H9 (cell line): ENCODE measurements at regions not wholly inside any gene's neighbourhood (a gene's known extent, or its start where the extent isn't known, plus 50 kb on each side); places are given as distances from the start of the nearest gene placed in this dataset.

Experiments used
- DNase-seq: peaks from one replicate; pipeline ENCODE4 v3.0.0-alpha.2; 2017
- H2AFZ ChIP-seq: one replicate; pipeline ENCODE4 v1.6.1; 2013; ENCODE audit warnings: mild to moderate bottlenecking, low read length, control low read depth, moderate library complexity
- H2AK5ac ChIP-seq: 2 replicates; pipeline ENCODE4 v1.6.1; 2013; ENCODE audit warnings: low read length, control low read depth, mixed read lengths; ENCODE audit not compliant: insufficient read length
- H2BK120ac ChIP-seq: one replicate; pipeline ENCODE4 v1.6.1; 2013; ENCODE audit warnings: low read depth, mild to moderate bottlenecking, low read length, control low read depth, inconsistent platforms; ENCODE audit not compliant: poor library complexity, severe bottlenecking
- H2BK12ac ChIP-seq: 2 replicates; pipeline ENCODE4 v1.6.1; 2013; ENCODE audit warnings: low read length, control low read depth, mixed read lengths, low read depth; ENCODE audit not compliant: insufficient read length
- H2BK15ac ChIP-seq: 2 replicates; pipeline ENCODE4 v1.6.1; 2013; ENCODE audit warnings: low read depth, low read length, control low read depth
- H2BK20ac ChIP-seq: one replicate; pipeline ENCODE4 v1.6.1; 2013; ENCODE audit warnings: low read depth, mild to moderate bottlenecking, low read length, control low read depth, inconsistent platforms; ENCODE audit not compliant: poor library complexity, severe bottlenecking
- H2BK5ac ChIP-seq: 2 replicates; pipeline ENCODE4 v1.6.1; 2013; ENCODE audit warnings: low read length, control low read depth, mixed read lengths; ENCODE audit not compliant: insufficient read length
- H3K14ac ChIP-seq: 2 replicates; pipeline ENCODE4 v1.6.1; 2013; ENCODE audit warnings: low read length, control low read depth; ENCODE audit not compliant: insufficient read depth
- H3K18ac ChIP-seq: 2 replicates; pipeline ENCODE4 v1.6.1; 2013; ENCODE audit warnings: low read depth, mild to moderate bottlenecking, mixed read lengths, low read length, control low read depth; ENCODE audit not compliant: insufficient read length
- H3K23ac ChIP-seq: 2 replicates; pipeline ENCODE4 v1.6.1; 2013; ENCODE audit warnings: low read length, control low read depth, mixed read lengths, low read depth; ENCODE audit not compliant: insufficient read length
- H3K23me2 ChIP-seq: 2 replicates; pipeline ENCODE4 v1.6.1; 2013; ENCODE audit warnings: low read depth, mild to moderate bottlenecking, mixed read lengths, low read length, control low read depth; ENCODE audit not compliant: insufficient read length, poor library complexity, severe bottlenecking
- H3K27ac ChIP-seq: 2 replicates; pipeline ENCODE4 v1.5.1; 2013; ENCODE audit warnings: low read length, control low read depth, mixed read lengths, low read depth; ENCODE audit not compliant: insufficient read length
- H3K27me3 ChIP-seq: 2 replicates; pipeline ENCODE4 v1.6.1; 2013; ENCODE audit warnings: low read length, control low read depth, inconsistent platforms; ENCODE audit not compliant: insufficient read depth
- H3K4ac ChIP-seq: 2 replicates; pipeline ENCODE4 v1.6.1; 2013; ENCODE audit warnings: low read depth, mild to moderate bottlenecking, control low read depth, inconsistent platforms, low read length, moderate library complexity
- H3K4me1 ChIP-seq: 2 replicates; pipeline ENCODE4 v1.6.1; 2013; ENCODE audit warnings: low read length, control low read depth, inconsistent platforms; ENCODE audit not compliant: insufficient read depth
- H3K4me2 ChIP-seq: 2 replicates; pipeline ENCODE4 v1.6.1; 2013; ENCODE audit warnings: low read length, control low read depth, mixed read lengths; ENCODE audit not compliant: insufficient read length, insufficient read depth
- H3K56ac ChIP-seq: 2 replicates; pipeline ENCODE4 v1.6.1; 2013; ENCODE audit warnings: low read depth, mild to moderate bottlenecking, mixed read lengths, low read length, control low read depth; ENCODE audit not compliant: insufficient read length
- H3K79me1 ChIP-seq: 2 replicates; pipeline ENCODE4 v1.6.1; 2013; ENCODE audit warnings: low read depth, mild to moderate bottlenecking, moderate library complexity, low read length, control low read depth, inconsistent platforms; ENCODE audit not compliant: insufficient read depth, poor library complexity, severe bottlenecking
- H3K79me2 ChIP-seq: 2 replicates; pipeline ENCODE4 v1.6.1; 2013; ENCODE audit warnings: low read length, control low read depth, inconsistent platforms; ENCODE audit not compliant: insufficient read depth
- H3K9ac ChIP-seq: 2 replicates; pipeline ENCODE4 v1.6.1; 2013; ENCODE audit warnings: low read length, control low read depth, mixed read lengths; ENCODE audit not compliant: insufficient read length; ENCODE audit errors: extremely low read depth
- H3K9me3 ChIP-seq: one replicate; pipeline ENCODE4 v1.6.1; 2013; ENCODE audit warnings: low read depth, low read length, inconsistent platforms; ENCODE audit not compliant: control insufficient read depth
- H3T11ph ChIP-seq: one replicate; pipeline ENCODE4 v1.6.1; 2013; ENCODE audit warnings: mild to moderate bottlenecking, low read length, control low read depth, inconsistent platforms
- H4K20me1 ChIP-seq: one replicate; pipeline ENCODE4 v1.6.1; 2013; ENCODE audit not compliant: control insufficient read depth, insufficient read length, insufficient read depth
- H4K5ac ChIP-seq: 2 replicates; pipeline ENCODE4 v1.6.1; 2013; ENCODE audit warnings: low read depth, mild to moderate bottlenecking, mixed read lengths, low read length, control low read depth; ENCODE audit not compliant: insufficient read length
- H4K8ac ChIP-seq: replicated peaks from 2 replicates; pipeline ENCODE4 v1.6.1; 2013; ENCODE audit warnings: low read length, control low read depth, mixed read lengths, low read depth; ENCODE audit not compliant: insufficient read length
- H4K91ac ChIP-seq: 2 replicates; pipeline ENCODE4 v1.6.1; 2013; ENCODE audit warnings: low read depth, mild to moderate bottlenecking, moderate library complexity, mixed read lengths, low read length, control low read depth; ENCODE audit not compliant: insufficient read length
- H3K27ac Mint-ChIP-seq, 3 experiments: 2 replicates in 2 of 3; 3 replicates in 1 of 3; pipeline ENCODE4 v1.8.0; 2020 to 2021; ENCODE audit warnings: mixed read lengths in 3 of 3, mild to moderate bottlenecking in 1 of 3, moderate library complexity in 1 of 3
- H3K27me3 Mint-ChIP-seq: 2 replicates; pipeline ENCODE4 v1.8.0; 2021; ENCODE audit warnings: low read depth, mild to moderate bottlenecking, moderate library complexity, mixed read lengths
- H3K36me3 Mint-ChIP-seq, 3 experiments: 2 replicates in 2 of 3; 3 replicates in 1 of 3; pipeline ENCODE4 v1.8.0; 2020 to 2021; ENCODE audit warnings: low read depth in 3 of 3, mixed read lengths in 3 of 3; ENCODE audit not compliant: insufficient read depth in 1 of 3
- H3K4me1 Mint-ChIP-seq, 2 experiments: 2 replicates each; pipeline ENCODE4 v1.8.0; 2020; ENCODE audit warnings: mixed read lengths in 2 of 2
- H3K4me3 Mint-ChIP-seq, 2 experiments: 2 replicates in 1 of 2; 3 replicates in 1 of 2; pipeline ENCODE4 v1.8.0; 2020 to 2021; ENCODE audit warnings: mild to moderate bottlenecking in 2 of 2, mixed read lengths in 2 of 2, moderate library complexity in 1 of 2
- H3K9me3 Mint-ChIP-seq, 2 experiments: 2 replicates in 1 of 2; 3 replicates in 1 of 2; pipeline ENCODE4 v1.8.0; 2020; ENCODE audit warnings: mild to moderate bottlenecking in 2 of 2, mixed read lengths in 2 of 2, moderate library complexity in 1 of 2
- CTCF ChIP-seq: fragments of 200-600 bp; sonication (generic); conservative IDR thresholded peaks from 3 replicates; pipeline ENCODE4 v1.8.0; 2021; ENCODE audit warnings: antibody characterized with exemption, mild to moderate bottlenecking
- WGBS: extraction: QIAGEN DNeasy Blood & Tissue Kit; methylation state at CpG from one replicate; pipeline ENCODE4 v1.1.7; 2013; ENCODE audit warnings: missing lambda C conversion rate, low lambda C conversion rate, mixed read lengths; ENCODE audit not compliant: insufficient read length; ENCODE audit errors: extremely low coverage; 5-methylcytosine and 5-hydroxymethylcytosine counted together

GRCh38 chr4:125132729-125133128, 182.0 kb upstream of the FAT4 start:
- peaks cover 5 to 7% of the 10 kb centered on the region in 2 experiments; a peak in 3 of 4 replicates for H3K4me1 Mint-ChIP-seq
- TF ChIP-seq CTCF: no peak
- no peaks in the 10 kb centered on the region for H3K9me3 Mint-ChIP-seq
- H4K5ac ChIP-seq: no peak overlapping the region
- H3K4me1 ChIP-seq: no peaks in the 10 kb centered on the region
- H3K36me3 Mint-ChIP-seq: no peaks in the 10 kb centered on the region
- H4K91ac ChIP-seq: no peak overlapping the region
- no peak overlapping the region for H3K18ac ChIP-seq
- WGBS: no CpG with 5 or more reads among the region's 2 CpGs
- no peak overlapping the region for H2BK5ac ChIP-seq
- no peaks in the 10 kb centered on the region for H3K27me3 ChIP-seq
- H2AK5ac ChIP-seq: no peak overlapping the region
- no peak for DNase-seq
- H3K56ac ChIP-seq: no peak overlapping the region
- H3K9ac ChIP-seq: no peak overlapping the region
- no peak overlapping the region for H3T11ph ChIP-seq
- H3K23me2 ChIP-seq: no peaks in the 10 kb centered on the region
- no peak overlapping the region for H3K4ac ChIP-seq
- H2BK20ac ChIP-seq: no peak overlapping the region
- no peak overlapping the region for H3K27ac ChIP-seq
- no peak overlapping the region for H2BK12ac ChIP-seq
- no peaks in the 10 kb centered on the region for H3K27me3 Mint-ChIP-seq
- H3K9me3 ChIP-seq: no peaks in the 10 kb centered on the region
- no peak overlapping the region for H2BK120ac ChIP-seq
- H3K14ac ChIP-seq: no peak overlapping the region
- no peak overlapping the region for H3K27ac Mint-ChIP-seq
- no peak overlapping the region for H4K8ac ChIP-seq
- H2BK15ac ChIP-seq: no peak overlapping the region
- no peaks in the 10 kb centered on the region for H3K79me2 ChIP-seq
- no peaks in the 10 kb centered on the region for H4K20me1 ChIP-seq
- H3K79me1 ChIP-seq: no peaks in the 10 kb centered on the region
- no peak overlapping the region for H3K4me2 ChIP-seq
- no peak overlapping the region for H3K4me3 Mint-ChIP-seq
- H3K23ac ChIP-seq: no peak overlapping the region
- H2AFZ ChIP-seq: no peak overlapping the region
